8988T (cell line): ENCODE measurements at regions not wholly inside any gene's neighbourhood (a gene's known extent, or its start where the extent isn't known, plus 50 kb on each side); places are given as distances from the start of the nearest gene placed in this dataset.

Source experiments
- DNase-seq: peaks from one replicate; pipeline ENCODE4 v3.0.0; 2011

DNA sequence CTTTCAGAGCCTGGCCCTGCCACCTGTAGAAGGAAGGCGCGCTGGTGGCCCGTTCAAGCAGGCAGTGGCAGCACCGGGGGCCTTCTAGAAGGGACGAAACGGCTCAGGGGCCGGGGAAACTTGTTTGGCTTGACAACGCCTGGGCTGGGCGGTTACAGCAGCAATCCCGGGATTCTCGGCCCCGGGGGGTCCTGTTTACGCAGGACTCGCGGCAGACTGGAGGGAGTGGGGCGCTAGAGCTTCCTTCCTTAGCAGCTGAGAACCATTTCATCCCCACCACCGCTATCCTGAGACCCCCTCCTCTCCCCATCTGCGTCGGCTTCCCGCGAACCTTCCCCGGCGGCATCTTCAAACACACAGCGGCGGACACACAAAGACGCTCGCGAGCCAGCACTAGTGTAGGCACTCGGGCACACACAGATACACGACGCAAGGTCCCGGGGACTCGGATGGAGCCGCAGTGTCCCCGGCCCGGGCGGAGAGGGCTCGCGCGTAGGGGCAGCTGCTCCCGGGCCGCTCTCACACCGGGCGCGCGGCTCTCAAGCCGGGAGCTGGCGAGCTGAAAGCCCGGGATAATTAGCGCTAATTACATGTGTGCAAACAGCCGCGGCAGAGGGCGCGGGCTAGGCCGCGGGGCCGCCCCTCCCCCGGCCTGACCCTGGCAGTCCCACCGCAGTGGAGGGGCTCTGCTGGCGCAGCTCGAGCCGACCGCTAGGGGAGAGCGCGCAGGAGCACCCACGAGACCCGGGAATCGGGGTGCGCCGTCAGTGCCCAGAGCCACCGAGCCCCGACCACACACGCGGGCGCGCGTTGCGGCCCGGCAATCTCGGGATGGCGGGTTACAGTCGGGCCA is 271.4 kb downstream of the FOXD2 start:
- peak; percentile 76 for DNase-seq

DNA sequence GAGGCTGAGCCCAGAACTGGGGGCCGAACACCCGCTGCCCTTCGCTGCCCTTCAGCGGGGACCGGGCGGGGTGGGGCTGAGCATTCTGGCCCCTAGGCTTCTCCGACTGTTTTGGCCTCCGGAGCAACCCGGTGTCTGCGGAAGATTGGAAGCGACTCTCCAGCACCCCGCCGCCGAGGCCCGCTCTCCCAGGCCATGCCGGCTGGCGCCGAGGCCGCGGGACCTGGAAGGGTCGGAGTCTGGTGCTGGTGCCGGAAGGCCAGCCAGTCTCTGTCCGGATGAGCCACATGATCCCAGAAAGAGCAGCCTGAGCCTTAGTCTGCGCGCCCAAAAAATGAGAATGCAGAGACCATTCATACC is 272.0 kb downstream of the FOXD2 start:
- DNase-seq: peak; percentile 37

- DNase-seq: peak; percentile 93
Observed at GRCh38 chr1:47710329-47711071, 272.7 kb downstream of the FOXD2 start.
